HG02623 (cell line): ENCODE measurements at regions not wholly inside any gene's neighbourhood (a gene's known extent, or its start where the extent isn't known, plus 50 kb on each side); places are given as distances from the start of the nearest gene placed in this dataset.
A peak's percentile ranks its signal among the peaks of the same experiment; 100 is the strongest.

Experiments used
- ATAC-seq: cut with Tn5 transposase; IDR thresholded peaks from one replicate; pipeline ENCODE4 v1.9.1; 2021; ENCODE audit warnings: moderate library complexity; ENCODE audit not compliant: unreplicated experiment

DNA sequence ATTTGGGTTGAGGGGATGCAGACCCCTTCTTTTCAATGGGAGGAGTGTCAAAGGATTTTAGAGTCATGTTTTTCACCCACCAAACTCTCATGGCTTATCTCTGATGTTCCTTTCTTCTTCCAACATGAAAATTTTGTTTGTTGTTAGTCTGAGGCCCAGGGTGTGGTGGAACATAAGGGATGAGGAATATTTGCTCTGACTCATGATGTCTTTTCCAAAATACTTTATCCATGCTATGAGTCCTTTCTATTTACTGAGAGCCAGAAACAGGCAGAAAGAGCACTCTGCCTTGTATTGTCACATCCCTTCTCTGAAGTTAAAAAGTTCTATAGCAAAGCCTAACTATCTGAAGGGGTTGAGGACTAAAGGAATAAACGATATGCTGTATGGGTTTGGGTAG is 61.6 kb upstream of the GYPA start:
- ATAC-seq, result no peak

DNA sequence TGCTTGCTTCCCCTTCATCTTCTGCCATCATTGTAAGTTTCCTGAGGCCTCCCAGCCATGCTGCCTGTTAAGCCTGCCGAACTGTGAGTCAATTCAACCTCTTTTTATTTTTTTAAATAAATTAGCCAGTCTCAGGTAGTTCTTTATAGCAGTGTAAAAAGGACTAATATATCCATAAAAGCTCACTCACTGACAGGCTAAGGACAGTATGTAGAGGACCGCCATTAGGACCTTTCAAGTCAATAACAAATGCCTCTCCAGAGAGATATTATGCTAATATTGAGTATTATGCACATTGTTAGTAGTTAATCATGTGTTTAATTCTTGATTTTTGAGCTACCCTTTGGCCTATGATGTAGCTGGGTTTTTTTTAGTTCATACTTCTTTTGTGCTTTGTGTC is 62.6 kb upstream of the GYPA start:
- no peak for ATAC-seq

- ATAC-seq, result no peak
Observed at GRCh38 chr4:144204431-144204830, 63.9 kb upstream of the GYPA start.

DNA sequence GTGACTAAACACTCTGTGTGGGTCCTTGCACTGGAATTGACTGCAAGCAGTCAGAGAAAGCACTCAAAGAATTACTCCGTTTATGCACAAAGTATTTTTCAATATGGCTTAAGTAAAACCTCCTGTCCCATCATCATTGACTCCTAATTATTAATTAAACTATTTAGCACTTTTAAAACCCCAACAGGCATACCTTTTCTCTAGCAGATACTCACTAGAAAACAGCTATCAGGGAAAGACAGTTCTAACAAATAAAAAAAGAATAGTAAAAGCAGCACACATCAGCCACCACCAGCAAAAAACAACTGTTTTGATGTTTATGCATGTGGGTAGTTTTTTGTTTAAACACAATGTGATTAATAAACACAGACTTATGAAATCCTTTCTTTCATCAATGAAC is 66.2 kb upstream of the GYPA start:
- ATAC-seq, result no peak

DNA sequence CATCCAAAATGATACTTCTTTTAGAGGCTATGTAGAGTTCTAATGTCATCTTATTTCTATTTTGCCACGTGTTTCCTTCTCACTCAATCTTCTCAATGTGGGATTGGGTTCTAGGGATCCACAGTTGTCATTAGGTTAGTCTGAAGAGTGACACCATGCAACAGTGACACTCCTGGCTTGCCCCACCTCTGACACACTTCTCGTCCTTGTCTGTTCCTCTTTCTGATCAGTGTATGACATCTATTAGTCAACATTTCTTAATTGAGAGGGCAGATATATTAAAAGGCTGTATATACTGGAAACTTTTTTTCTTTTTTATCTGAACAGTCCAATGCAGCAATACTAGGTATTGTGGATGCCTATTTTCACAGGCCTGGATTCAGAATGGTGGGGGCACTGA is 67.6 kb upstream of the GYPA start:
- ATAC-seq, result no peak

DNA sequence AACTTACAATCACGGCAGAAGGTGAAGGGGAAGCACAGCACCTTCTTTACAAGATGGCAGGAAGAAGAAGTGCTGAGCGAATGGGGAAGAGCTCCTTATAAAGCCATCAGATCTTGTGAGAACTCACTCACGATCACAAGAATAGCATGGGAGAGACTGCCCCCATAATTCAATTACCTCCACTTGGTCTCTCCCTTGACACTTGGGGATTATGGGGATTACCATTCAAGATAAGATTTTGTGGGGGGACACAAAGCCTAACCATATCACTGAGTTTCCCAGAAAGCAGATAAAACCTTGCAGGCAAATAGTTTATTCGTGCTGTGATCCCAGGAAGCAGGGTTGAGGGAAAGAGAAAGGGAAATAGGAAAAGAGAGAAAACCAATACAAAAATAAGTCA is 69.0 kb upstream of the GYPA start:
- no peak for ATAC-seq

- ATAC-seq, result no peak
Observed at GRCh38 chr4:144213371-144213770, 72.9 kb upstream of the GYPA start.

DNA sequence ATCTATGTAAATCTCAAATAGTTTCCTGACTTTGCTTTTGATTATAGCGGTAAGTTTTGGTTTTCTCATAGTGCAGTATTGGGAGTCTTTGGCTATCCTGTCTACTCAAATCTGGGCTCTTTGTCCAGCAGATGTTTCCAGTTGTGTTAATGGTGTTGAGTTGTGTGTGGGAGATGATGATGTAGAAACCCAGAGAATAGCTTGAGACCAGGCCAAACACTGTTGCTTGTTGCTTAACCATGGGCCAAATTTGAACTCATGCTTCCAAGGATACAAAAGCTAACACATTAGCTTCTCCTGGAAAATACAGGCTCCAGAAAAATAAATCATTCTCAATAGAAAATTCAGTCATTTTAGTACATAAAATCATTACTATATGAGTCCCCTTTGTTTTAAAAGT is 82.6 kb upstream of the GYPA start:
- ATAC-seq, result no peak

DNA sequence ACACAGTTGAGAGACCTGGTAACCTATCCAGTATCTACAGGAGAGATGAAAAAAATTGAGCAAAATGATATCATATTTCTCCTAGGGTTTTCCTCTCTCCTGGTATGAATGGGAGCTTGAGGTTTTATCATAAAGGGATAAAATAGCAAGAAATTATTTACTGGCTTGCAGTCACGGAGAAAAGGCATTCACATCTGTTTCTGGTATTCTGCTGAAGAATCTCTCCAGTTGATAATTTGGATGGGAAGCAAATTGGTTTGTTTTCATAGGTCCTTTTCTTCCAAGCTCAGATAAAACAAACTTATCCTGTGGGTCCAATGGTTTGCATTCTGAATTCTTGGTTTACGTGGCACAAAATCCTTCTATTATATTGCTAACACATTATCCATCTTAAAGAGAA is 83.1 kb upstream of the GYPA start:
- no peak for ATAC-seq

- ATAC-seq, result no peak
Observed at GRCh38 chr4:144259285-144259684, 118.8 kb upstream of the GYPA start.

DNA sequence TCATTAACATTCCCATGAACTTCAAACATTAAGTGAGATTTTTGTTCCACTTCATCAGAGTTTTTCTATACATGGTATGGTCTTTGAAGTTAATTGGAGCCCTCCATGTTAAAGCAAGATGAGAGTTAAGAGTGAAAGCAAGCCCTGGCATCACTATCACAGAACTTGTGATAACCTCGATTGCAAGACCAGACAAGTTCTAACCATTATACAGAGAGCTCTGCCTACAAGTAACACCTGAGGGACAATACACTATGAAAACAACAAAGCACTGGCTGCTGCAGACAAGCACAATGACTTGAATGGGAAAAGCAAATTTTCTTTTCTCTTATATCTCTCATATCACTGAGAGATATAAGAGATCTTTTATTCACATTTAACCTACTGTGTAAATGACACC is 126.6 kb upstream of the GYPA start:
- ATAC-seq, result no peak

GRCh38 chr4:144280688-144281087 is 140.2 kb upstream of the GYPA start:
- no peak for ATAC-seq

DNA sequence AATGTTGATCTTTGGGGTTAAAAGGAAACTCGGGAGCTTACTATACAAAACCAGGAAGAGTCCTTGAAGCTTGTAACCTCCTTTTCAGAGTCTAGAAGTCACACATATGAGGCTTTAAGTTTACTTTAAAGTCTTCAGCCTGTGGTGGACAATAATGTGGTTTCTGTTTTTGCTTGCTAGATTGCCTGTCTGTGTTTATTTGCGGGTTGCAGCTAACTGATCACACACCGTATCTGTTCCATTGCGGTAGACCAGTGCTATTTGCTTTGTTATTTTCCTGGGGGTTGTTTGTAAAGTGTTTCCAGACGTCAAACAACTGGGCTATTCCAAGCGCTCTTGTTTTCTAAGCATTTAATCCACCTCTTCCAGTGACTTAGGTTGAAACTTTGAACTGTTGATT is 143.0 kb upstream of the GYPA start:
- no peak for ATAC-seq

DNA sequence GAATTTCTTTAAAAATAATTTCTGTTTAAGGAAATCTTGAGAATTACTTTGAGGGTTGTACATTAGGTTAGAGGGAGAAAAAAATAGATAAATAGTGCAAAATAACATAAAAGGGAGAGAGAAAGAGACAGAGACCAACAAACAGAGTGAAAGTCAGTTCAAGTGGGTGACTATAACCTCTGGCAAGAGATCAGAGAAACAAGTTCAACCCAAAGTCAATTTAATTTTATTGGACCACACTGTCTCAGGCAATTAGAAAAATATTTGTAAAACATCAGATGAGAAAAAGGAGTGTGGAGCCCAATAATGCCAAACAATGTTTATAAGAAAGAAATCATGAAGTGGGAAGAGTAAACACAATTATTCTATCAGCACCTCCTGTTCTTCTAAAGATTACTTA is 143.5 kb upstream of the GYPA start:
- ATAC-seq, result no peak

DNA sequence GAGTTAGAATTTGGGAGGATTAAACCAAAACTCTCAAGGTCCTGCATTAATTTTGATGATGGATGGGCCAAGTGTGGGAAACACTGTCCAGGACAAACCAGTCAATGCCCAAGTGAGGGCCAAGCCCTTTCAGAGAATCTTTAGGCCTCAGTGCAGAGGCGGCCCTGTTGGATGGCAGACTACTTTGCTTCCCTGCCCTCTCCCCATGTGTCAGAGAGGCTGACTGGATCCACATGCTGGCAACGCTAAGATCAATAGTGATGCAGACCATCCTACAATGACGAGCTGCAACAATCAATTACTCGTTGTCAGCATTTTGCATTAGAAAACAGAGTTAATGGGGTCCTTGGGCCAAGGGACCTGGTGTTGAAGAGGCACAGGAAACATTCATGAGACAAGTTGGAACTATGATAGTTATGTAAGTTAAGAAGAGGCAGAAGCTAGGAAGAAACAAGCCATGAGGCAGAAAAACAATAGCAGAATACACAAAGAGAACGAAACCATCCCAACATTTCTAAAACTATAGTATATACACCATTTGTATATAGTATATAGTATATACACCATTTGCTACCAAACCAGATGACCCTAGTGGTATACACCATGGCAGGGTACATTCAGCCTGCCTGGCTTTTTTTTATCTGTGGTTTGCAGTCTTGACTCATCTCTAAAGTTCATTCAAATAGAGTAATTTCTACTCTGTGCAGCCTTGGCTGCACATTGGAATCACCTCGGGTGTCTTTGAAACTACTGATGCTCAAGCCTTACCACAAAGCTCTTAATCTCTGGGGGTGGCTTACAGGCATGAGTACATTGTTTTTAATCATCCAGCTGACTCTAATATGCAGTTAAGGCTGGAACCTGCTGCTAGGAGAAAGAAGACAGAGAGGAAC is 147.7 kb upstream of the GYPA start:
- peak; percentile 79 for ATAC-seq

DNA sequence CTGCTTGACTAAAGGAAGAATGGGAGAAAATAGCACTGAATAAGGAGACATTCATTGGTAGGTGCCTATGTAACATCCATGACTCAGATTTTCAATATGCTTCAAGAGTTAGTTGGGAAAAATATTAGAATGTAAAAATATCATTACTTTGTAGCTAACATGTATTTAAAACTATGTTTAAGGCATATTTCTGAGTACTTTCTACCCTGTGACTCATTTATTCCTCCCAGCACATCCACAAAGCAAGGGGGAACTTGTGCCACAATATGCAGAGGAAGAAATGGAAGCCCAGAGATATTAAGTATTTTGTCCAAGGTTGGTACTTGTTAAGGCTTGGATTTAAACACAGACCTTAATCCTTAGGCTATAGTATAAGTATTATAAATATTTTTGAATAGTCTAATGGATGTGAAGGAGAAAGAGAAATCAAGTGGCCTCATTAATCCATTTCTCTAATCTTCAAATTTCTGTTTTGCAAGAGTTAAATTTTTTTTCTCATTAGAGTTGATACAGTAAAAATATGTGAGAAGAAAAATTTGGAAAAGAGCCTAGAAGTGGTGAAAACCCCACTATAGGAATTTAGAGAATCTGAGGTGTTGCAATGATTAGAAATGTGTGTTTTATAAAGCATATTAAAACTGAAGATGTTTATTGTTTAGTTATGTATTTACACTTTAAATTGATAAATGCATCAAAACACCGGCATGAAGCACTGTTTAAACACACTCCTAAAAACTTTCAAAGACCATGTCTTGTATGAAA is 149.3 kb upstream of the GYPA start:
- no peak for ATAC-seq

- no peak for ATAC-seq
Observed at GRCh38 chr4:144291164-144291563, 150.6 kb upstream of the GYPA start.

DNA sequence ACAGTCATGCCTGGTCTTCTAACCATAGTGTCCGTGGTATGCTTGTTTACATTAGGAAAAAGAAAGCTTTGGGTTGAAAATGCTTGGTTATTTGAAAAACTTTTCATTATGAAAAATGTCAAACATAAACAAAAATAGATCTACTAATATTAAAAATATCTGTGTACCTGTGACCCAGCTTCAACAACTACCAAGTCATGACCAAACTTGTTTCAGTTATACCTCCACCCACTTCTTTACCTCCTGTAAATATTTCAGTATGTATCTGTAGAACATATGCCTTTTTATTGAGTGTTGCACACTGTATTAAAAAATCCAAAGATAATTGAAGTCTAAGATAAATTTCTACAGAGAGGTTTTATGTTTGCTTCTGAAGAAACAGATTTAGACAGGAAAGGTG is 153.7 kb upstream of the GYPA start:
- ATAC-seq, result no peak

DNA sequence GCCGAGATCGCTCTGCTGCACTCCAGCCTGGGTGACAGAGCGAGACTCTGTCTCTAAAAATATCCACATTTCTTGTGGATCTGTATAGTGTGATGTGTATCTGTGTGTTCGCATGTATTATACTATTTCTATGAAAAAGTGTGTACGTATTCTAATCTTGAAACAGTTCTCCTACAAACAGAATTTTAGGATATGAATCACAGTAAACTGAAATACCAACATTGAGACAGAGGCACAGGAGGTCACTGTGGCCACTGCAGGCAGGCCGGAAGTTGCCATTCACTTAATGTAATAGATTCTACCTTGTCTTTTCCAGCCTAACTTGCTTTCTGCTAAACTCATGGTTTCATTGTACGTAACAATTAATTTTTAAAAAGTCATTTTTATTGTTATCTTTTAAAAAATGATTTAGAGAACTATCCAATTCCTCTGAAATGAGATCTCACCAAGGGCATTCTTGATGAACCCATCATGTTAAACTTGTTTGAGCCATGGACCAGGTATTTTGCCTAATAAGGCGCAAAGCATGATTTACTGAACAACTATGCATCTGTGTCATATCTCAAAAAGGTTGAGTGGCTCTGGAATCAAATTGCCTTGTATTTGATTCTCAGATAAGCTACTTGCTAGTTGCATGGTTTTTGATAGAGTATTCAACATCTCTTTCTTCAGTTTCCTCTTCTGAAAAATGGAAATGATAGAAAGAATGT is 154.9 kb upstream of the GYPA start:
- ATAC-seq, result no peak

DNA sequence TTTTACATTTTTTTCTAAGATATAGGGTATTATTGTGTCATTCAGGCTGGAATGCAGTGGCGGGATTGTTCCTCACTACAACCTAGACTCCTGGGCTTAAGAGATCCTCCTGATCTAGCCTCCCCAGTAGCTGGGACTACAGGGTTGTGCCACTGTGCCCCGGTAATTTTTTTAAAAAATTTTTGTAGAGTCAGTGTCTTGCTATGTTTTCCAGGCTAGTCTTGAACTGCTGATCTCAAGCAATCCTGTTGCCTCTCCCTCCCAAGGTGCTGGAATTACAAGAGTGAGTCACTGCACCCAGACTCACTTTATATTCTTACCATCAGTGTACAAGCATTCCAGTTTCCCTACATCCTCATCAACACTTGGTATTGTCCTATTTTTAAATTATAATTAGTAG is 156.4 kb upstream of the GYPA start:
- no peak for ATAC-seq

DNA sequence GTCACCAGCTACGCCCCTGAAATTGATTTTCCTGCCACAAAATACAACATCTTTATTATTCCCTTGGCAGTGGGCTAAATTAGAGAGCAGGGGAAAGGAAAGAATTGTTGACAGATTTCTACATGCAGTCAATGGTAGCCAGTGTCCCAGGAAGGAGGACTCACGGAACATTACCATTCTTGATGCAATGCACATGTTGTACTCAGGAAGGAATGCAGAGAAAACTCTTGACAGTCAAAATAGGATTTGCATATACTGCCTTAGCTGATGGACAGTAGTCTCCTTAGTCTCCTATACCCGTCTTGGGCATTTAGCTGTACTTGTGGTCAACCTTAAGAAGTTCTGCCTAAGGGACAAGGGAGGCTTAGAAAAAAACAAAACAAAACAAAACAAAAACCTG is 158.0 kb upstream of the GYPA start:
- no peak for ATAC-seq

GRCh38 chr4:144300616-144301015 is 160.1 kb upstream of the GYPA start:
- no peak for ATAC-seq
